ENCODE measurements at regions not wholly inside any gene's neighbourhood (a gene's known extent, or its start where the extent isn't known, plus 50 kb on each side); places are given as distances from the start of the nearest gene placed in this dataset.

GRCh38 chr3:18917923-18918322 lies 230.4 kb upstream of the KCNH8 start:
- TF ChIP-seq, protein P1, sequence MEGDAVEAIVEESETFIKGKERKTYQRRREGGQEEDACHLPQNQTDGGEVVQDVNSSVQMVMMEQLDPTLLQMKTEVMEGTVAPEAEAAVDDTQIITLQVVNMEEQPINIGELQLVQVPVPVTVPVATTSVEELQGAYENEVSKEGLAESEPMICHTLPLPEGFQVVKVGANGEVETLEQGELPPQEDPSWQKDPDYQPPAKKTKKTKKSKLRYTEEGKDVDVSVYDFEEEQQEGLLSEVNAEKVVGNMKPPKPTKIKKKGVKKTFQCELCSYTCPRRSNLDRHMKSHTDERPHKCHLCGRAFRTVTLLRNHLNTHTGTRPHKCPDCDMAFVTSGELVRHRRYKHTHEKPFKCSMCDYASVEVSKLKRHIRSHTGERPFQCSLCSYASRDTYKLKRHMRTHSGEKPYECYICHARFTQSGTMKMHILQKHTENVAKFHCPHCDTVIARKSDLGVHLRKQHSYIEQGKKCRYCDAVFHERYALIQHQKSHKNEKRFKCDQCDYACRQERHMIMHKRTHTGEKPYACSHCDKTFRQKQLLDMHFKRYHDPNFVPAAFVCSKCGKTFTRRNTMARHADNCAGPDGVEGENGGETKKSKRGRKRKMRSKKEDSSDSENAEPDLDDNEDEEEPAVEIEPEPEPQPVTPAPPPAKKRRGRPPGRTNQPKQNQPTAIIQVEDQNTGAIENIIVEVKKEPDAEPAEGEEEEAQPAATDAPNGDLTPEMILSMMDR (conservative IDR thresholded peaks at IDR 0.05; ENCODE audit: control insufficient read depth, insufficient read depth, low read depth, low read length) = no peak
- DNase-seq (ENCODE audit: low read depth) = no peak
- H3K4me3 ChIP-seq (ENCODE audit: control insufficient read depth, low read depth, low read length) = no peak overlapping the region

DNA sequence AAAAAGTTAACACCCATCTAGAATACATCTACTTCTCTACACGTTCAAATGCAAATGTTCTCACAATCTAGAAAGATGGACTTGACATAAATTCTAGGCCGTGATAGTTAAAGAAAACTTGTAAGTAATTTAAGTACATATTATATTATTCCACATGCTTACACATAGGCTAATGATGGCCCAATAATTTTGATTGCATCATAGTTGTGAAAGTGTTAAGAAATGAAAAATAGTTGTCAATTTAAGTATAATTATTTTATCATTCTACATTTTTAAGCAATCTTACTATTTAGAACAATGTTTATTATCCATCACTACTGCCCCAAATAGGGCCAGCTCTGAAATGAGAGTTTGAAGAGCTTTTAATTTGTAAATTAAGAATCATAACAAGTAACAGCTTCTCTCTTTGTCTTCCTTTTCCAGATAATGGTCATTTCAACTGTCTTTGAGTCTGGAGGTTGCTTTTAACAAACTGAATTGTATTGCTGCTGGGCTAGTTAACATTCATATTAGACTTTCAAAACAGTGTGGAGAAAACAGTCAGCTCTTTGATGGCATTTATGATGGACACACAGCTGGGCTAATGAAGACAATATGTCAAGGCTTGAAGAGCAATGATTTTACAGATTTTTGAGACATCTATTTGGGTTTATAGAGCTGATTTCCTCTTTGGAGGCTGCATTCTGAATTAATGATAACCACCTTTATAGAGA lies 246.1 kb upstream of the KCNH8 start:
- TF ChIP-seq, protein P1 (conservative IDR thresholded peaks at IDR 0.05; ENCODE audit: control insufficient read depth, insufficient read depth, low read depth, low read length) = no peak

DNA sequence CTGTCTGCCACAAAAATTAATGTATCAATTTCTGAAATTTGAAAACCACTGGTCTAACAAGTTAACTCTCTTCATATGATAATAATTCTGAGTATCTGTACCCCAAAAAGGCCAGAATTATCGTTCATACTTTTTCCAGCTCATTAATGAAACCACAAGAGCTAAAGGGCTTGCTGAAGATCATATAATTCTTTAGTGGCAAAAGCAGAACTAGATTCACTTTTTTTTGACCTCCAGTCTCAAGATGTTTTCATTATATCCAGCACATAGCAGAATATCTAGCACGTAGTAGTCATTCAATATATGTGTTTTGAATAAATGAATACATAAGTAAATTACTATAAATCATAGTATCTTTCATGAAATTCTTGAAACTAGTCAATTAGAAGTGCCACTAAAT lies 246.7 kb upstream of the KCNH8 start:
- no peak for DNase-seq (ENCODE audit: low read depth)
- H3K4me3 ChIP-seq (ENCODE audit: control insufficient read depth, low read depth, low read length) = no peak overlapping the region
- TF ChIP-seq, protein P1 (conservative IDR thresholded peaks at IDR 0.05; ENCODE audit: control insufficient read depth, insufficient read depth, low read depth, low read length) = no peak

More for the DNA sequence above, 246.1 kb upstream of the KCNH8 start:
- no peak for DNase-seq (ENCODE audit: low read depth)
- H3K4me3 ChIP-seq (ENCODE audit: control insufficient read depth, low read depth, low read length) = no peak overlapping the region

GRCh38 chr3:18900994-18901393 lies 247.3 kb upstream of the KCNH8 start:
- H3K4me3 ChIP-seq (ENCODE audit: control insufficient read depth, low read depth, low read length) = no peak overlapping the region
- TF ChIP-seq, protein P1 (conservative IDR thresholded peaks at IDR 0.05; ENCODE audit: control insufficient read depth, insufficient read depth, low read depth, low read length) = no peak
- no peak for DNase-seq (ENCODE audit: low read depth)

DNA sequence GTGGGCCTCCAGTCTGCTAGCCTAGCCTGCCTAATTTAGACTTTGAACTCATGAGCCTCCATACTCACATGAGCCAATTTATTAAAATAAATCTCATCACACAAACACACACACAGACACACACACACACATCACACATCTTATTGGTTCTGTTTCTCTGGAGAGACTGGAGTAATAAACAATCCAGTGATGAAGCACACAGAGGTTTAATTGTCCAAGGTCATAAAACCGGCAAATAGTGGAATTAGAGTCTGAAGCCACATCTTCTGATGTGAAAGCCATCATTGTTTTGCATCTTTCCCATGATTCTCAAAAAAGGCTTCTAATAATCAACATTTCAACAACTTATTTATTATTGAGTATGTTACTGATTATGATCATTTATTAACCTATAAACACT lies 249.4 kb upstream of the KCNH8 start:
- TF ChIP-seq, protein P1 (conservative IDR thresholded peaks at IDR 0.05; ENCODE audit: control insufficient read depth, insufficient read depth, low read depth, low read length) = no peak
- DNase-seq (ENCODE audit: low read depth) = no peak
- H3K4me3 ChIP-seq (ENCODE audit: control insufficient read depth, low read depth, low read length) = no peak overlapping the region

DNA sequence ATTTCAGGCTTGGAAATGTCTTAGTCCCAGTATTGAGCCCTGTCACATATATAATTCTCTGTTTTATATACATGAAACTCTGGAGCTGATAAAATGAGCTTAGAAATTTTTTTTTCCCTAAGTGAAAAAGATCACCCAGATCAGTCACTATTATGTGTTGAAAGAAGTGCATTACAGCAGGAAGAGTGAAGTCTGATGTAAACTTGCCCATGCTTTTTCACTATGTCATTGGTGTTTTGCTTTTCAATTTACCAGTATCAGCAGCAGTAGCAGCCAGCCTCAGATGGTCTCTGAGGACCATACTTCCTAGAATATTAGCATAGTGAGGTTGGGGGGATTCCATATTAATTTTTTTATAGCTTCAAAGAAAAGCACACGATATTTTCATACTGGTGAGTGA lies 255.6 kb upstream of the KCNH8 start:
- no peak for DNase-seq (ENCODE audit: low read depth)
- TF ChIP-seq, protein P1 (conservative IDR thresholded peaks at IDR 0.05; ENCODE audit: control insufficient read depth, insufficient read depth, low read depth, low read length) = no peak
- no peak overlapping the region for H3K4me3 ChIP-seq (ENCODE audit: control insufficient read depth, low read depth, low read length)
